BJ (cell line): ENCODE measurements at regions not wholly inside any gene's neighbourhood (a gene's known extent, or its start where the extent isn't known, plus 50 kb on each side); places are given as distances from the start of the nearest gene placed in this dataset.

Experiments used
- CTCF ChIA-PET: fragments of 350-600 bp; formaldehyde crosslinking; extraction: SDS; loops from one replicate; lab custom pipeline; 2021; ENCODE audit warnings: antibody characterized with exemption, inconsistent platforms; lab: Yijun Ruan, JAX
- POLR2A ChIA-PET: fragments of 300-600 bp; sonication (Branson Sonifier 250); formaldehyde crosslinking; extraction: SDS; loops from one replicate; lab custom pipeline; 2021; ENCODE audit warnings: antibody characterized with exemption; lab: Charles Lee
- DNase-seq: peaks from one replicate; pipeline ENCODE4 v3.0.0-alpha.2; 2011; ENCODE audit warnings: low read depth
- H3K27me3 ChIP-seq: 2 replicates; pipeline ENCODE4 v1.6.0; 2011; ENCODE audit warnings: low read length; ENCODE audit not compliant: control insufficient read depth, insufficient read depth
- H3K36me3 ChIP-seq: 2 replicates; pipeline ENCODE4 v1.5.1; 2011; ENCODE audit warnings: low read length; ENCODE audit not compliant: control insufficient read depth, insufficient read depth
- H3K4me3 ChIP-seq: 2 replicates; pipeline ENCODE4 v1.5.1; 2011; ENCODE audit warnings: low read depth, mild to moderate bottlenecking, control low read depth, low read length
- TF ChIP-seq, protein P1 (sequence below): IDR thresholded peaks from 2 replicates; pipeline ENCODE4 v1.5.1; 2011; ENCODE audit warnings: low read depth, mild to moderate bottlenecking, control low read depth, inconsistent platforms, low read length, moderate library complexity; ENCODE audit not compliant: insufficient read depth

DNA sequence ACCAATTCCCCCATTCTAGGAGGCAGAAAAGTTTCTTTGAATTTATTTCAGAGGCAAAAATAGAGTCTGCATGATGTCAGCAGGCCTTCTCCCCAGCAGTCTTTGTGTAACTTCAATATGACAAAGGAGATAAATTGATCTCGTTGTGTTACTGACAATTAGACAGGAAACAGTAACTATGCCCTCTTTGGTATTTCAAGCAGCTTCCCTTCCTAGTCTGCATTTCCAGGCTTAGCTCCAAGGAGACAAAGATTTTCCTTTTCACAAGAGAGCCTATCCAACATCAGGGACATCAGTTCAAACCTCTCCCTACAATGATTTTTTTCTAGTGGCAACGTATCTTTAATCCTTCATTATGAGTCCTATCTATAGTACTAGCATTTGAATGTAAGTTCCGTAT lies 245.9 kb upstream of the HSF2 start:
- ChIA-PET CTCF (no interaction called here), POLR2A (no interaction called here)
- no peak overlapping the region for H3K4me3 ChIP-seq
- TF ChIP-seq, protein P1, sequence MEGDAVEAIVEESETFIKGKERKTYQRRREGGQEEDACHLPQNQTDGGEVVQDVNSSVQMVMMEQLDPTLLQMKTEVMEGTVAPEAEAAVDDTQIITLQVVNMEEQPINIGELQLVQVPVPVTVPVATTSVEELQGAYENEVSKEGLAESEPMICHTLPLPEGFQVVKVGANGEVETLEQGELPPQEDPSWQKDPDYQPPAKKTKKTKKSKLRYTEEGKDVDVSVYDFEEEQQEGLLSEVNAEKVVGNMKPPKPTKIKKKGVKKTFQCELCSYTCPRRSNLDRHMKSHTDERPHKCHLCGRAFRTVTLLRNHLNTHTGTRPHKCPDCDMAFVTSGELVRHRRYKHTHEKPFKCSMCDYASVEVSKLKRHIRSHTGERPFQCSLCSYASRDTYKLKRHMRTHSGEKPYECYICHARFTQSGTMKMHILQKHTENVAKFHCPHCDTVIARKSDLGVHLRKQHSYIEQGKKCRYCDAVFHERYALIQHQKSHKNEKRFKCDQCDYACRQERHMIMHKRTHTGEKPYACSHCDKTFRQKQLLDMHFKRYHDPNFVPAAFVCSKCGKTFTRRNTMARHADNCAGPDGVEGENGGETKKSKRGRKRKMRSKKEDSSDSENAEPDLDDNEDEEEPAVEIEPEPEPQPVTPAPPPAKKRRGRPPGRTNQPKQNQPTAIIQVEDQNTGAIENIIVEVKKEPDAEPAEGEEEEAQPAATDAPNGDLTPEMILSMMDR = no peak
- H3K36me3 ChIP-seq = no peaks in the 10 kb centered on the region
- DNase-seq = no peak
- H3K27me3 ChIP-seq = no peaks in the 10 kb centered on the region

DNA sequence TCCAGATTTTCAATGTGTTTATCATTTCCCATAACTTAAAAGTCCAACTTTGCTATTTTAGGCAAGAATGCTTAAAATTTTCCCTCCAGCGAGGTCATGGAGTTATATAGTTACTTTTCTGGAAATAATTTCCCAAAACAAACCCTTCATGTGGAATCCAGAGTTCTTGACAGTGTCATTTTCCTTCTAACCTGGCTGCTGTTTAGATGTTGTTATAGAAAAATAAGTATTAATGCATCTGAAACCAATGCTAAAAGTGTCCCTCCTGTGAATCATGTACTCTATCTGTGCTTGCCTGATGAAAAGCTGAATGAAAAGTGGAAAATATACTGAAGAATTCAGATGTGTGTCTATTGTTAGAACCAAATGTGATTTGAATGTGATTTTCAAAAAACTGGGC lies 245.3 kb upstream of the HSF2 start:
- Histone ChIP-seq H3K36me3 (no peaks in the 10 kb centered on the region), H3K27me3 (no peaks in the 10 kb centered on the region), H3K4me3 (no peak overlapping the region)
- ChIA-PET CTCF (no interaction called here), POLR2A (no interaction called here)
- TF ChIP-seq, protein P1 = no peak
- no peak for DNase-seq

DNA sequence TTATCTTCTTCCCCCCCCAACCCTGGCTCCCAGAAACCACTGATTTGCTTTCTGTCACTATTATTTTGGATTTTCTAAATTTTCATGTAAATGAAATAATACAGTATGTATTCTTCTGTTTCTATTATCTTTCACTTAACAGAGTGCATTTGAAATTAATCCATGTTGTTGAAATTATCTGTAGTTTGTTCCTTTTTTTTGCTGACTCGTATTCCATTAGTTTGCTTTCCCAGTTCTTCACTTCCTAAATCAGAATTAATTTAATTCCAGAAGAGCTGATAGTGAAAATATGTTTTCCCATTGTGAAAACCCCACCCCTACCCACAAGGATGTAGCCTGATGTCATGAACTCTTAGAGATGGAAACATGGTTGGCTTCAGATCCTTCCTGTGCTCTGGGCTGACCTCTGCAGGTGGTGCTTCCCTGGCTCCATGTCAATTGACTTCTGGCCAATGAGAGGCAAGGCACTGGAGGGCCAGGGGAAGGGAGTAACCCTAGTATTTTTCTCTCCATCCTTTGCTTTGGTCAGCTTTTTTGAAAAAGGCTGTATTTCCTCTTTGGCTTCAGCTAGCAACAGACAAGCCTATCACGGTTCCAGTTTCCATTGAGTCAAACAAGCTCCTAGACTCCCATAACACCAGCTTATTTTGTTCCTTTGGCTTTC lies 244.4 kb upstream of the HSF2 start:
- Histone ChIP-seq H3K27me3 (no peaks in the 10 kb centered on the region), H3K4me3 (no peak overlapping the region), H3K36me3 (no peaks in the 10 kb centered on the region)
- no peak for DNase-seq
- ChIA-PET POLR2A (no interaction called here), CTCF (no interaction called here)
- TF ChIP-seq, protein P1 = no peak

DNA sequence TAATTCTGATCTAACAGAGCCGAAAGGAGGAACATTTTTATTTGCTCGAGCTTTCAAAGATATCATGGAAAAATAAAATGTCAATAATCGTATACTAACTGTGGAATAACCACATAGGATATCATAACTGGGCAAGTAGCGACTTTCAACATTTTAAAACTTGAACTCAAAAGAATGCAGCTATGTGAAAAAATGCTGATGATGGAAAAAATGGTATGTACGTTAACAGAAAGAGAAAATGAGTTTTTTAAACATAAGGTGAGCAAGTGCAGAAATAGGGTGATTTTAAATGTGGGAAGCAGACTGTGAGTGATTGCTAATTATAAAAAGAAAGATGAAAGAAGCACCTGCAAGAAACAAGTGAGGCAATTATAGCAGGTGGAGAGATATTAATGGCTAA lies 238.3 kb upstream of the HSF2 start:
- H3K27me3 ChIP-seq = no peaks in the 10 kb centered on the region
- no peak for DNase-seq
- ChIA-PET POLR2A (interaction anchor here (0.7 kb wide), 2 partner anchors 61 to 422 kb away, joined by 3 read pairs; no protein-coding TSS in a partner anchor), CTCF (no interaction called here)
- no peak overlapping the region for H3K4me3 ChIP-seq
- TF ChIP-seq, protein P1 = no peak
- H3K36me3 ChIP-seq = no peaks in the 10 kb centered on the region

DNA sequence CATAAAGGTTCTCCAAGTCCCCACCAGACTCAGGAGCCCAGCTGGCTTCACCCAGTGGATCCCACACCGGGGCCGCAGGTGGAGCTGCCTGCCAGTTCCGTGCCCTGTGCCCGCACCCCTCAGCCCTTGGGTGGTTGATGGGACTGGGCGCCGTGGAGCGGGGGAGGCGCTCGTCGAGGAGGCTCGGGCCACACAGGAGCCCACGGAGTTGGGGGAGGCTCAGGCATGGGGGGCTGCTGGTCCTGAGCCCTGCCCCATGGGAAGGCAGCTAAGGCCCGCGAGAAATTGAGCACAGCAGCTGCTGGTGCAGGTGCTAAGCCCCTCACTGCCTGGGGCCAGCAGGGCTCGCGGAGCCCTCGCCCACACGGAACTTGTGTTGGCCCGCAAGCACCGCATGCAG lies 234.4 kb upstream of the HSF2 start:
- CTCF ChIA-PET = interaction anchor here (1.0 kb wide), 1 partner anchor 36 kb away, joined by 3 read pairs; no protein-coding TSS in a partner anchor

More for the DNA sequence above, 234.4 kb upstream of the HSF2 start:
- H3K4me3 ChIP-seq = no peak overlapping the region
- DNase-seq = no peak
- no peaks in the 10 kb centered on the region for H3K36me3 ChIP-seq
- POLR2A ChIA-PET = no interaction called here
- H3K27me3 ChIP-seq = no peaks in the 10 kb centered on the region
- TF ChIP-seq, protein P1 = no peak
